ENCODE measurements at regions not wholly inside any gene's neighbourhood (a gene's known extent, or its start where the extent isn't known, plus 50 kb on each side); places are given as distances from the start of the nearest gene placed in this dataset.

DNA sequence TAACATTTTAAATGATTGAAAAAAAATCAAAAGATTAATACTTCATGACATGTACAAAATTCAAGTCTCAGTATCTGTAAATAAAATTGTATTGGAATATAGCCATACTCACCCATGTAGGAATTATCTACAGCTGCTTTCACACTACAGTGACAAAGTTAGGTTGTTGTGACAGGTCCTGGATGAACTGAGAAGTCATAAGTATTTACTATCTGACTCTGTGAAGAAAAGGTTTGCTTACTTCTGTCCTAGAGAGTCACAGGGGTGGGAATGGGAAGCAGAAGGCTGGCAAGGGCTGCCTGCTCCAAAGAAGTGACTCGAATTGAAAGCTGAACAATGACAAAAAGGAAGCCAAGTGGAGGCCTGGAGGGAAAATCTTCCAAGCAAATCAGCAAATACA lies 155.2 kb downstream of the SLC30A10 start:
- H3K9me2 ChIP-seq (ENCODE audit: insufficient read depth): no peaks in the 10 kb centered on the region
- BruUV-seq (replicated peaks): no TSS peak
- ATAC-seq: no peak
- H3K9me3 ChIP-seq (ENCODE audit: control insufficient read depth in 1 of 2, insufficient read depth in 1 of 2, low read depth in 1 of 2, low read length in 2 of 2): no peaks in the 10 kb centered on the region
- intact Hi-C loops (cut with micrococcal nuclease): no loop called here
- H3K27ac ChIP-seq (ENCODE audit: low read depth, low read length): no peak overlapping the region
- ChIA-PET CTCF (no interaction called here), POLR2A (interaction anchor here (0.6 kb wide), 1 partner anchor 146 kb away, joined by 3 read pairs; no protein-coding TSS in a partner anchor), RAD21 (ENCODE audit: low non-redundant PET in 1 of 2, low total read pairs in 2 of 2, uncharacterized antibody in 2 of 2, unreplicated experiment in 2 of 2) (no interaction called here)
- TF ChIP-seq, protein P1, sequence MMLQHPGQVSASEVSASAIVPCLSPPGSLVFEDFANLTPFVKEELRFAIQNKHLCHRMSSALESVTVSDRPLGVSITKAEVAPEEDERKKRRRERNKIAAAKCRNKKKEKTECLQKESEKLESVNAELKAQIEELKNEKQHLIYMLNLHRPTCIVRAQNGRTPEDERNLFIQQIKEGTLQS (IDR thresholded peaks at IDR 0.05): no peak
- TF ChIP-seq, protein P2, sequence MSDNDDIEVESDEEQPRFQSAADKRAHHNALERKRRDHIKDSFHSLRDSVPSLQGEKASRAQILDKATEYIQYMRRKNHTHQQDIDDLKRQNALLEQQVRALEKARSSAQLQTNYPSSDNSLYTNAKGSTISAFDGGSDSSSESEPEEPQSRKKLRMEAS (IDR thresholded peaks at IDR 0.05): no peak
- no peak for TF ChIP-seq CEBPB (IDR thresholded peaks at IDR 0.05; ENCODE audit: low read depth)
- TF ChIP-seq SIN3A (IDR thresholded peaks at IDR 0.05; ENCODE audit: low read depth): no peak
- no peak for TF ChIP-seq FOSL1 (IDR thresholded peaks at IDR 0.05; ENCODE audit: low read depth)
- TF ChIP-seq ZFX (IDR thresholded peaks at IDR 0.05): no peak
- no peak for TF ChIP-seq YY1 (IDR thresholded peaks at IDR 0.05; ENCODE audit: extremely low read depth, insufficient replicate concordance, low read depth, low read length)
- H3K36me3 ChIP-seq (ENCODE audit: control insufficient read depth in 1 of 2, insufficient read depth in 2 of 2, low read length in 2 of 2): no peaks in the 10 kb centered on the region
- no peak overlapping the region for H3K4me2 ChIP-seq (ENCODE audit: low read length)
- H3K9ac ChIP-seq (ENCODE audit: low read length): no peak overlapping the region
- no peak overlapping the region for H3K4me3 ChIP-seq (replicated peaks in 1 of 2; ENCODE audit: low read depth in 1 of 2, low read length in 2 of 2)
- H3K4me1 ChIP-seq (ENCODE audit: control insufficient read depth in 1 of 2, insufficient read depth in 2 of 2, low read length in 2 of 2): peaks cover 3 to 16% of the 10 kb centered on the region in 2 experiments; a peak in 2 of 4 replicates
- no peaks in the 10 kb centered on the region for H4K20me1 ChIP-seq (ENCODE audit: insufficient read depth)
- H3K79me2 ChIP-seq (ENCODE audit: insufficient read depth, low read length): no peaks in the 10 kb centered on the region
- no peak overlapping the region for H2AFZ ChIP-seq (ENCODE audit: low read depth, low read length, poor library complexity, severe bottlenecking)
- DNase-seq (ENCODE audit: low read depth, low spot score): no peak
- no peaks in the 10 kb centered on the region for H3K27me3 ChIP-seq (ENCODE audit: insufficient read depth, low read length)

DNA sequence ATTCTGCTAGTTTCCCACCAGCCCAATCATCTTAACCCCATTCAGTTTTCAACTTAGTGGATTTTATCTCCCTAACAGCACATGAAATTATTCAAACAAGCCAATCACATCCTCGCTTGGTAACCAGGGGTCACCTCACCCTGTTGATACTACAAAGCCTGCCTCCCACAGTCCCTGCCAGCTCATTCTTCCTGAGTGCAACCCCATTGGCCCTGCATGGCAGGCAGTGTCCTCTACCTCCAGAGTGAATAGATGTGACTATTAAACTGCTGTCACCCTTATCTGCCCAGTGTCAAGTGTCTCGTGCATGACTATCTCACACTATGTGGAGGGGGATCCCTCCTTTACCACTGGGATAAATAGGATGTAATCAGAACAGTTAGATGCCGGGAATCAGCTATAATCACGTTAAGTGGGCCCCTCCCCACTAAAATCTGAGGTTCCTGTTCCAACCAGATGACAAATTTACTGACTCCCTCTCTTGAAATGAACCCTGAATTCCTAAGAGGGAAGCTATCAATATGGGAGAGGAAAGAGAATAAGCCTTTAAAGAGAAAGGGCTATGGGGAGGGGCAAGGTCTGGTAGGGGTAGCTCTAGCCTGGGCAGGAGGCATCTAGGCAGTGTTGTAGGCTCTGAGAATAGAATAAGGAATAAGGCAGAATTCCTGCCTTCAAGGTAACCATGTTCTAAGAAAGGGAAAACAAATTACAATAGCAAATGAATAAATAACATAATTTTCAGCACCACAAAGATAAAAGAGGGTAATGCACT lies 155.9 kb downstream of the SLC30A10 start:
- peaks cover 3 to 16% of the 10 kb centered on the region in 2 experiments; a peak in 2 of 4 replicates for H3K4me1 ChIP-seq (ENCODE audit: control insufficient read depth in 1 of 2, insufficient read depth in 2 of 2, low read length in 2 of 2)
- no peaks in the 10 kb centered on the region for H3K36me3 ChIP-seq (ENCODE audit: control insufficient read depth in 1 of 2, insufficient read depth in 2 of 2, low read length in 2 of 2)
- H2AFZ ChIP-seq (ENCODE audit: low read depth, low read length, poor library complexity, severe bottlenecking): no peak overlapping the region
- ATAC-seq: no peak
- no peak for TF ChIP-seq SIN3A (IDR thresholded peaks at IDR 0.05; ENCODE audit: low read depth)
- no peak for TF ChIP-seq FOSL1 (IDR thresholded peaks at IDR 0.05; ENCODE audit: low read depth)
- no peak for TF ChIP-seq ZFX (IDR thresholded peaks at IDR 0.05)
- TF ChIP-seq TCF7L2 (IDR thresholded peaks at IDR 0.05; ENCODE audit: borderline replicate concordance, extremely low read depth, insufficient read depth, insufficient read length): peak; percentile 11
- no peak for TF ChIP-seq EZH2phosphoT487 (IDR thresholded peaks at IDR 0.05; ENCODE audit: borderline replicate concordance)
- no peak for TF ChIP-seq ZNF274 (IDR thresholded peaks at IDR 0.05; ENCODE audit: low read depth, low read length)
- RAD21 ChIA-PET (ENCODE audit: low non-redundant PET in 1 of 2, low total read pairs in 2 of 2, uncharacterized antibody in 2 of 2, unreplicated experiment in 2 of 2): no interaction called here
- intact Hi-C loops (cut with micrococcal nuclease): no loop called here
- no peaks in the 10 kb centered on the region for H3K9me3 ChIP-seq (ENCODE audit: control insufficient read depth in 1 of 2, insufficient read depth in 1 of 2, low read depth in 1 of 2, low read length in 2 of 2)
- no peak overlapping the region for H3K4me3 ChIP-seq (replicated peaks in 1 of 2; ENCODE audit: low read depth in 1 of 2, low read length in 2 of 2)
- H3K27ac ChIP-seq (ENCODE audit: low read depth, low read length): no peak overlapping the region
- H3K79me2 ChIP-seq (ENCODE audit: insufficient read depth, low read length): no peaks in the 10 kb centered on the region
- no peak overlapping the region for H3K4me2 ChIP-seq (ENCODE audit: low read length)
- no peak for DNase-seq (ENCODE audit: low read depth, low spot score)
- H3K9ac ChIP-seq (ENCODE audit: low read length): no peak overlapping the region
- no peaks in the 10 kb centered on the region for H3K9me2 ChIP-seq (ENCODE audit: insufficient read depth)
- CTCF ChIA-PET: no interaction called here
- POLR2A ChIA-PET: no interaction called here
- H4K20me1 ChIP-seq (ENCODE audit: insufficient read depth): no peaks in the 10 kb centered on the region
- no TSS peak for BruUV-seq (replicated peaks)
- no peaks in the 10 kb centered on the region for H3K27me3 ChIP-seq (ENCODE audit: insufficient read depth, low read length)

All from HCT116 (cell line).